Thyroid gland (tissue), 4 donors: ENCODE measurements at regions not wholly inside any gene's neighbourhood (a gene's known extent, or its start where the extent isn't known, plus 50 kb on each side); places are given as distances from the start of the nearest gene placed in this dataset.
"Not testable (repeated sequence)": the region's sequence is repeated elsewhere in the genome, so short reads cannot be mapped to it uniquely, and the experiment has no call there.

Experiments
- DNase-seq, 2 donors: peaks; one replicate each; pipeline ENCODE4 v3.0.0-alpha.2; 2019
- H3K27ac ChIP-seq, 3 donors: fragments of 200-600 bp; sonication (generic); 1 replicate in 2 of 3; 2 replicates in 1 of 3; pipeline ENCODE4 v1.5.1; 2016 to 2019; ENCODE audit warnings: mild to moderate bottlenecking in 1 of 3, moderate library complexity in 1 of 3
- H3K27me3 ChIP-seq: fragments of 200-600 bp; sonication (generic); one replicate; pipeline ENCODE4 v1.5.1; 2019
- H3K36me3 ChIP-seq, 2 donors: fragments of 200-600 bp; sonication (generic); one replicate each; pipeline ENCODE4 v1.5.1; 2016 to 2019
- H3K4me1 ChIP-seq, 2 donors: fragments of 200-600 bp; sonication (generic); one replicate each; pipeline ENCODE4 v1.5.1; 2017 to 2019
- H3K4me3 ChIP-seq, 3 donors: fragments of 200-600 bp; sonication (generic); replicated peaks in 1 of 3; 1 replicate in 2 of 3; 2 replicates in 1 of 3; pipeline ENCODE4 v1.5.1; 2016; ENCODE audit warnings: mild to moderate bottlenecking in 1 of 3
- H3K9me3 ChIP-seq: fragments of 200-600 bp; sonication (generic); one replicate; pipeline ENCODE4 v1.5.1; 2017
- CTCF ChIP-seq, 6 experiments: fragments of 200-600 bp in 3 of 6; fragments of 450-650 bp in 3 of 6; sonication (generic) in 3 of 6; IDR thresholded peaks; one replicate each; pipeline ENCODE4 v1.5.1; 2016 to 2019; ENCODE audit warnings: antibody characterized with exemption in 6 of 6, mild to moderate bottlenecking in 2 of 6, inconsistent platforms in 1 of 6, moderate library complexity in 1 of 6
- POLR2A ChIP-seq, 2 donors: fragments of 450-650 bp; IDR thresholded peaks; one replicate each; pipeline ENCODE4 v1.6.1; 2017; ENCODE audit warnings: antibody characterized with exemption in 2 of 2, mild to moderate bottlenecking in 2 of 2, moderate library complexity in 1 of 2
- WGBS, 2 donors: methylation state at CpG; one replicate each; pipeline ENCODE4 v1.1.5; 2017; 5-methylcytosine and 5-hydroxymethylcytosine counted together
- intact Hi-C: fragments of 100-400 bp; cut with DNase I; formaldehyde crosslinking; loops from one replicate; pipeline ENCODE4 v1.15.1; 2023

DNA sequence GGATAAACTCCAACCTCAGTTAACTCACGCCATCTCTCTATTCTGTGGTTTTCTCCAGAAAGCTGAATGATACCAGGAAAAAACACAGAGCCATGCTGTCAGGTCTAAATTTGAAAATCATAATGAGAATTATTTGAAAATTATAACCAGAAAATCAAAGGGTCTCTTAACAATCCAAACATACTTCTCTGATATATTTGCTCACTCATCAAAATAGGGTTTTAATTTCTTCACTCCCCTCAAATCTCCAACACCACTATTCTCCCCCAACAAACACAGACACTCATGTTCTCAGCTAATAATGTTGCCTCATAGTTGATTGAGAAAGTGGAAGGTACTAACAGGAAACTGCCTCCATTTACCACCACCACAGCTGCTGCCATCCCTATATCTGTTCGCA is 375.5 kb downstream of the TLE1 start:
- H3K27me3 ChIP-seq: no peaks in the 10 kb centered on the region
- intact Hi-C loops: no loop called here
- 94 to 99% methylated on average over 2 of the region's 2 CpGs for WGBS, 2 donors
- H3K27ac ChIP-seq: no peak overlapping the region
- H3K4me3 ChIP-seq: no peak overlapping the region
- DNase-seq: no peak
- no peaks in the 10 kb centered on the region for H3K9me3 ChIP-seq
- no peaks in the 10 kb centered on the region for H3K4me1 ChIP-seq
- H3K36me3 ChIP-seq: no peaks in the 10 kb centered on the region
- TF ChIP-seq CTCF (IDR thresholded peaks at IDR 0.05): no peak
- no peak for TF ChIP-seq POLR2A (IDR thresholded peaks at IDR 0.05)

- TF ChIP-seq CTCF (IDR thresholded peaks at IDR 0.05) (no peak), POLR2A (IDR thresholded peaks at IDR 0.05) (no peak)
- Histone ChIP-seq H3K27me3 (no peaks in the 10 kb centered on the region), H3K36me3 (no peaks in the 10 kb centered on the region), H3K27ac (no peak overlapping the region), H3K4me1 (no peaks in the 10 kb centered on the region), H3K9me3 (no peaks in the 10 kb centered on the region), H3K4me3 (no peak overlapping the region)
- intact Hi-C loops: no loop called here
- 80 to 81% methylated on average over 3 of the region's 3 CpGs for WGBS, 2 donors
- DNase-seq: no peak
Observed at GRCh38 chr9:81312346-81312745, 377.0 kb downstream of the TLE1 start.

DNA sequence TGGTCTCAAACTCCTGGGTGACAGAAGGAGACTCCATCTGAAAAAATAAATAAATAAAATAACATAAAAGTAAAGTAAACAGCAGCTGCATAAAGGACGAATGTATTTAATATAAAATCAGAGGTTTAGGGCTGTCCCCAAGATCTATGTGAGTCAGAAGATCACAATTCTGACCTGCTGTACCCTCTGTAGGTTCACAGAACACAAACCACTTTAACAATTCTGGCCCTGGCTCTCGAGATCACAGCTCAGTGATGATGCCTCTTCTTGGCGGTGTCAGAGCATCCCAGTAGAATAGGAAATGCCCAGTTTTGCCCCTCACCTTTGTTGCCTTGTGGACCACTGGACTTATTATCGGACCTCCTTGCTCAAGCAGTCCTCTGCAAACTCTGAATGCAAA is 380.9 kb downstream of the TLE1 start:
- H3K36me3 ChIP-seq: no peaks in the 10 kb centered on the region
- no peaks in the 10 kb centered on the region for H3K9me3 ChIP-seq
- intact Hi-C loops: no loop called here
- DNase-seq: no peak
- TF ChIP-seq CTCF (IDR thresholded peaks at IDR 0.05) (no peak), POLR2A (IDR thresholded peaks at IDR 0.05) (no peak)
- no peaks in the 10 kb centered on the region for H3K4me1 ChIP-seq
- no peak overlapping the region for H3K4me3 ChIP-seq
- H3K27me3 ChIP-seq: no peaks in the 10 kb centered on the region
- 83 to 95% methylated on average over 4 of the region's 4 CpGs for WGBS, 2 donors
- no peak overlapping the region for H3K27ac ChIP-seq

DNA sequence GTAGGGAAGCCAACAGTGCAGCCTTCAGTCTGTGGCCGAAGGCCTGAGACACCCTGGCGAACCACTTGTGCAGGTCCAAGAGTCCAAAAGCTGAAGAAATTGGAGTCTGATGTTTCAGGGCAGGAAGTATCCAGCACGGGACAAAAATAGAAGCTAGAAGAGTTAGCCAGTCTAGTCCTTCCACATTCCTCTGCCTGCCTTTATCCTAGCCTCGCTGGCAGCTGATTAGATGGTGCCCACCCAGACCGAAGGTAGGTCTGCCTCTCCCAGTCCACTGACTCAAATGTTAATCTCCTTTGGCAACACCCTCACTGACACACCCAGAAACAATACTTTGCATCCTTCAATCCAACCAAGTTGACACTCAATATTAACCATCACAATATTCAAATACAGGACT is 381.6 kb downstream of the TLE1 start:
- intact Hi-C loops, H3K4me3 ChIP-seq, H3K36me3 ChIP-seq, H3K27me3 ChIP-seq, H3K27ac ChIP-seq, DNase-seq, H3K4me1 ChIP-seq, H3K9me3 ChIP-seq: not testable (repeated sequence)
- WGBS, 2 donors: 88 to 89% methylated on average over 5 of the region's 5 CpGs

GRCh38 chr9:81305561-81306182 is 383.7 kb downstream of the TLE1 start:
- intact Hi-C loops: no loop called here
- no peak overlapping the region for H3K27ac ChIP-seq
- H3K27me3 ChIP-seq: no peaks in the 10 kb centered on the region
- no peak for DNase-seq
- WGBS, 2 donors: 92% methylated on average over 6 of the region's 6 CpGs
- H3K4me3 ChIP-seq: no peak overlapping the region
- TF ChIP-seq POLR2A (IDR thresholded peaks at IDR 0.05) (no peak), CTCF (IDR thresholded peaks at IDR 0.05) (no peak)
- no peaks in the 10 kb centered on the region for H3K36me3 ChIP-seq
- no peaks in the 10 kb centered on the region for H3K4me1 ChIP-seq
- no peaks in the 10 kb centered on the region for H3K9me3 ChIP-seq

GRCh38 chr9:81303658-81304057 is 385.7 kb downstream of the TLE1 start:
- no peak overlapping the region for H3K4me3 ChIP-seq
- H3K4me1 ChIP-seq: no peaks in the 10 kb centered on the region
- TF ChIP-seq CTCF (IDR thresholded peaks at IDR 0.05): no peak
- TF ChIP-seq POLR2A (IDR thresholded peaks at IDR 0.05): no peak
- no peak overlapping the region for H3K27ac ChIP-seq
- WGBS, 2 donors: 50 to 67% methylated on average over 5 of the region's 5 CpGs
- no peaks in the 10 kb centered on the region for H3K27me3 ChIP-seq
- H3K9me3 ChIP-seq: no peaks in the 10 kb centered on the region
- intact Hi-C loops: no loop called here
- no peaks in the 10 kb centered on the region for H3K36me3 ChIP-seq
- no peak for DNase-seq
